Right kidney (tissue), 1 donor: ENCODE measurements at regions not wholly inside any gene's neighbourhood (a gene's known extent, or its start where the extent isn't known, plus 50 kb on each side); places are given as distances from the start of the nearest gene placed in this dataset.
"Not testable (repeated sequence)": the region's sequence is repeated elsewhere in the genome, so short reads cannot be mapped to it uniquely, and the experiment has no call there.

Source experiments
- DNase-seq: peaks from one replicate; pipeline ENCODE4 v3.0.0-alpha.2; 2016

DNA sequence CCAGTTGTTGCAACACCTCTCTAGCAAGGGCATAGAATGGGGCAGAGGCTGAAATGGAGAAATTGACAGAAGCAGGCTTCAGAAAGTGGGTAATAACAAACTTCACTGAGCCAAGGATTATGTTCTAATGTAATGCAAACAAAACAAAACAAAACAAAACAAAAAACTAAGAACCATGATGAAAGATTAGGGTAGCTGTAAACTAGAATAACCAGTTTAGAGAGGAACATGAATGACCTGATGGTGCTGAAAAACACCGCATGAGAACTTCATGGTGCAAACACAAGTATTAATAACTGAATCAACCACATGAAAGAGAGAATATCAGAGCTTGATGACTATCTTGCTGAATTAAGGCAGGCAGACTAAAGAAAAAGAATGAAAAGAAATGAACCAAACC, 1707.7 kb downstream of the BRINP3 start:
- DNase-seq, result no peak

DNA sequence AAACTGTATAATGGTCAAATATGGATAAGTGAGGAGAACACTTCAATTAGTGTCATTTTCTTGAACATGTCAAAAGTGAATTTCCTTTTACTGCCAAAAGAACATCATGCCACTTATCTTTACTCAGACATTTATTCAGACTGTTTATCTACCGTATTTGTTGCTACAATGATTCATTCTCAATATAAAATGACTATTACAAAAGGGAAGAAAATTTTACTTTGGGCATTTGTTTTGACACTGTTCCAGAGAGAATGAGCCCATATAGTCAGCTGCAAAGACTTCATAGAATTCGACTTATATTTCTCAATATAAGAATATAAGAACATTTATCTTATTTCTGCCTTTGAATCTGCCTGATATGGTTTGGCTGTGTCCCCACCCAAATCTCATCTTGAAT, 1699.1 kb downstream of the BRINP3 start:
- DNase-seq, result no peak

DNA sequence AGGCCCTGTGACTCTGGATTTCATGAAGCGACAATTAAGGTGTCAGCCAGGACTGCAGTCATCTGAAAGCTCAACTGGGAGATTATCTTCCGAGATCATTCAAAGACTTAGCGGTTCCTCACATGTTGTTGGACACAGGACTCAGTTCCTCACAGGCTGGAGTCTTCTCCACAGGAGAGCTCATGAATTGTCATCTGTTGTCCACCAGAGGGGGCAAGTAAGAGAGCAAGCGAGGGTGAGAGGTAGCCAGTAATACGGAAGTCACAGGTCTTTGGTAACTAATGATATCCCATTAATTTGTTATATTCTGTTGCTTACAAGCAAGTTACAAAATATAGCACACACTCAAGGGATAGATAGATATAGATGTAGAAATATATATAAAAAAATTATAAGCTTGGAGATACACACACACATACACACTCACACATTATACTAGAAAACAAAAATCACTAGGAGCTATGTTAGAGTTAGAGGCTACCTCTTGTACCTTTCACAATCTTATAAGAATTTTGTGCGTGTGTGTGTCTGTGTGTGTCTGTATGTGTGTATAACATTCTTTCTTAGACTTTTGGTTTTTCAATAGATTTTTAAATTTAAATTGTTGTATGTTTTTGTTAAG, 1695.3 kb downstream of the BRINP3 start:
- peak; percentile 2 for DNase-seq

DNA sequence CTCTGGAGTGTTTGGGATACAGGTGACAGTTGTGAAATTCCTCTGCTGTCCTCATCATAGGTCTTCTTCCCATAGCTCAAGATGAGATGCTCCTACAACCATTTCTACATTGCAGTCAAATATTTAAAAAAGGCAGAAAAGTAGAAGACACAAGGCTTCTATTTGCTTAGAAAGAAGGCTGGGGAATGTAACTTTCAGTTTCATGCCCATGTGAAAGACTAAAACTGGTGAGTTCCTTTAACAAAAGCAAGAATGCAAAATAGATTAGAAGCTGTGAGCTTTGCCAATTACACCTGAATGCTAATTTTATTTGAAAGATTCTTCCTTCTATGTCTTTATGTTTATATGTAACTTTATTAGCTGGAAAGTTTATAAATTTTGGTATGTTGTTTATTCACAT, 1682.7 kb downstream of the BRINP3 start:
- DNase-seq, result no peak

DNA sequence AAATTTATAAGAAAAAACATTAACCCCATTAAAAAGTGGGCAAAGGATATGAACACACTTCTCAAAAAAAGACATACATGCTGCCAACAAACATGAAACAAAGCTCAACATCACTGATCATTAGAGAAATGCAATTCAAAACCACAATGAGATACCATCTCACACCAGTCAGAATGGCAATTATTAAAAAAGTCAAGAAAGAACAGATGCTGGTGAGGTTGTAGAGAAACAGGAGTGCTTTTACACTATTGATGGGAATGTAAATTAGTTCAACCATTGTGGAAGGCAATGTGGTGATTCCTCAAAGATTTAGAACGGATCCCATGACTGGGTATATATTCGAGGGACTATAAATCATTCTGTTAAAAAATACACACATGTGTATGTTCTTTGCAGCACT, 1665.5 kb downstream of the BRINP3 start:
- DNase-seq, result not testable (repeated sequence)

DNA sequence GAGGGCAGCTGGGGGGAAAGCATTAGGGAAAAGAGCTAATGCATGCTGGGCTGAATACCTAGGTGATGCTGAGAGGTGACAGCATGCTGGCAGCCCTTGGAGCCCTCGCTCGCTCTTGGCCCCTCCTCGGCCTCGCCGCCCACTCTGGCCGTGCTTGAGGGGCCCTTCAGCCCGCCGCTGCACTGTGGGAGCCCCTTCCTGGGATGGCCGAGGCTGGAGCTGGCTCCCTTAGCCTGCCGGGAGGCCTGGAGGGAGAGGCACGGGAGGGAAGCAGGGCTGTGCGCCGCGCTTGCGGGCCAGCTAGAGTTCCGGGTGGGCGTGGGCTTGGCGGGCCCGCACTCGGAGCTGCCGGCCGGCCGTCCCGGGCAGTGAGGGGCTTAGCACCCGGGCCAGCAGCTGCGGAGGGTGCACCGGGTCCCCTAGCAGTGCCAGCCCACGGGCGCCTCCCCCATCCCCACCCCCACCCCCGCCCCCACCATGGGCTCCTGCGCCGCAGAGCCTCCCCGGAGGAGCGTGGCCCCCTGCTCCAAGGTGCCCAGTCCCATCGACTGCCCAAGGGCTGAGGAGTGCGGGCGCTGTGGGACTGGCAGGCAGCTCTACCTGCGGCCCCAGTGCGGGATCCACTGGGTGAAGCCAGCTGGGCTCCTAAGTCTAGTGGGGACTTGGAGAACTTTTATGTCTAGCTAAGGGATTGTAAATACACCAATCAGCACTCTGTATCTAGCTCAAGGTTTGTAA, 1664.7 kb downstream of the BRINP3 start:
- not testable (repeated sequence) for DNase-seq

DNA sequence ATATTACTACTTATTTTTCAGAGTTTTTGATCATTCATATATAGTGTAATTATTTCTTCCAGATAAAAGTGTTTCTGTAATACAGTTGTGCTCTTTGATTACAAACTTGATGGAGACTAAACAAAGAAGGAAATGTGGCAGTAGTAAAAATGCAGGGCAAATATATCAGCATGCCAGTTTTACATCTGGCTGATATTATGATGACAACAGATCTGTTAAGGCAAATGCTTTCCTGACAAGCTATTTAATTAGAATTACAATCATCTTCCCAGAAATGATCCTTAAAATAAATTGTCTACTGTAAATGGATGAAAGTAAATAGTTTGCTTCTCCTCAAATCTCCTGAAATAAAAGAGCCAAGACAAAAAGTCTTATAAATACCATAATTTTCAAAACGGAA, 1659.8 kb downstream of the BRINP3 start:
- DNase-seq, result no peak

DNA sequence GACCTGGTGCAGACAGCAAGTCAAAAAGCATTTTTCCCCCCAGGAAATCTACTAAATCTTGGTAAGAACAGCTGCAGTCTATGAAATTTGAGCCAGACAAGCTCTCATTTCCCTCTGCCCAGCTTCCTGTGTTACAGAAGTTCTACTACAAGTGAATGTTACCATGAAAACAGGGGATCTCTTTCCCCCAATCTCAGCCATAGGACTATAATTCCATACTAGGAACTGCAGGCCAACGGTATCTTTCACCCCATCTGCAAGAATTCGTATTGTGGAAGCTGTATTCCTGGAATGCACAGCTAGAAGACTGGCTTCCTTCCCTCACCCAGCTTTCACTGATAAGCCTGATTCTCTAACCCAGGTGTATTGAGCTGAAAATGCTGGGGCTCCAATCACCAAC, 1655.4 kb downstream of the BRINP3 start:
- no peak for DNase-seq

DNA sequence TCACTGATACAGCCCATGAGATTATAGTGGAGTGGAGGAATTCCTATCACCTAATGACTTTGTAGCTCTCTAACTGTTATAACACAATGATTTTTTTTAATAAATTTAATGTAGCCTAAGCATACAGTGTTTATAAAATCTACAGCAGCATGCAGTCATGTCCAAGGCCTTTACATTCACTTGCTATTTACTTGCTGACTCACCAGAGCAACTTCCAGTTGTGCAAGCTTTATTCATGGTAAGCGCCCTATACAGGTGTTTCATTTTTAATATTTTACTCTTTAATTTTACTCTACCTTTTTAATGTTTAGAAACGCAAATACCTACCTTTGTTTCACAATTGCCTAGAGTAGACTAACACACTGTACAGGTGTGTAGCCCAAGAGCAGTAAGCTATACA, 1652.2 kb downstream of the BRINP3 start:
- no peak for DNase-seq

DNA sequence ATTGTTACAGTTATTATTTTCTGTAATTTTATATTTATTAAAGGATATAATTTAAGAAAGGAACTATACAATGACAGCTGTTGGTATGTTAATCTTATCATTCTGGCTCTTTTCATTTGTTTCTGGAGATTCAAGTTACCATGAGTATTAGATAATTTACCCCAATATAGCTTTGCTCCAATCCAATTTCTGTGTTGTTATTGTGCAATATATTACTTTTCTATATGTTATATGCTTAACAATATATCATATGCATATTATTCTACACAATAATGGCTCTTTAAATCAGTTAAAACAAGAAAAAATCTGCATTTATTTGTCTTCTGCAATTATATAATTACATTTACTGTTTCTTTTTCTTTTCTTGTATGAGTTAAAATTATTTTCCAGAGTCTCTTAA, 1650.9 kb downstream of the BRINP3 start:
- no peak for DNase-seq

DNA sequence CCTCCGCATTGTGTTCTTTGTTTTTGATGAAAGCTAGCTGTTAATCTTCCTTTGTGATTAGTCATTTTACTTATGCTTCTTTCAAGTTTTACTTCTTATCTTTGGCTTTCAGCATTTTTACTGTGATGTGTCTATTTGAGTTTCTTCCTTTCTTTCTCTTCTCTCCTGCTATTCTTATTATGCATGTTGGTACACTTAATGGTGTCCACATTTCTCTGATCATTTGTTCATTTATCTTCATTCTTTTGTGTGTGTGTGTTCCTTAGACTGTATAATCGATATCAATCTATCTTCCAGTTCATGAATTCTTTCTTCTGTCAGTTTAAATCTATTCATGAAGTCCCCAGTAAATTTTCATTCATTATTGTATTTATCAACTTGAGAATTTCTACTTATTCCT, 1650.3 kb downstream of the BRINP3 start:
- no peak for DNase-seq

DNA sequence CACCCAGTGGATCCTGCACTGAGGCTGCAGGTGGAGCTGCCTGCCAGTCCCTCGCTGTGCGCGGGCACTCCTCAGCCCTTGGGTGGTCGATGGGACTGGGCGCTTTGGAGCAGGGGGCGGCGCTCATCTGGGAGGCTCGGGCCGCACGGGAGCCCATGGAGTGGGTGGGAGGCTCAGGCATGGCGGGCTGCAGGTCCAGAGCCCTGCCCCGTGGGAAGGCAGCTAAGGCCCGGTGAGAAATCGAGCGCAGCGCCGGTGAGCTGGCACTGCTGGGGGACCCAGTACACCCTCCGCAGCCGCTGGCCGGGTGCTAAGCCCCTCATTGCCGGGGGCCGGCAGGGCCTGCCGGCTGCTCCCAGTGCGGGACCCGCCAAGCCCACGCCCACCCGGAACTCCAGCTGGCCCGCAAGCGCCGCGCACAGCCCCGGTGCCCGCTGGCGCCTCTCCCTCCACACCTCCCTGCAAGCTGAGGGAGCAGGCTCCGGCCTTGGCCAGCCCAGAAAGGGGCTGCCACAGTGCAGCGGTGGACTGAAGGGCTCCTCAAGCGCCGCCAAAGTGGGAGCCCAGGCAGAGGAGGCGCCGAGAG, 1636.5 kb downstream of the BRINP3 start:
- not testable (repeated sequence) for DNase-seq

DNA sequence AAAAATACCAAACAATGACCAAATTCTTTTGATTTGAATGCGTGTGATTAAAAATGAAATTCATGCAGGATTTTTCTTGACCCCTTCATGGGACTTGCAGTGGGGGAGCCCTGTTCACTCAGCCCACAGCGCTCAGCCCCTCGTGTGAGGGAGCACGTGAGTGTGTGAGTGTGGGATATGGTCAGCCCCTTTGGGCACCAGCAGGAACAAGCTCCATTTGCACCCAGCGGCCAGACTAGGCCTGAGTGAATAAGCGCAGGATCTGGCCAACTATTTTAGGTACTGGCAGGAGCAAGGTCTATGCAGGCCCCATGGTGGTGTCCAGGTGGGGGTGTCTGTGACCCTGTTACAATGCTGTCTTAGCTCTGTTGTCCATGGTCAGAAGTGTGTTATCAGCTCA, 1631.2 kb downstream of the BRINP3 start:
- no peak for DNase-seq

DNA sequence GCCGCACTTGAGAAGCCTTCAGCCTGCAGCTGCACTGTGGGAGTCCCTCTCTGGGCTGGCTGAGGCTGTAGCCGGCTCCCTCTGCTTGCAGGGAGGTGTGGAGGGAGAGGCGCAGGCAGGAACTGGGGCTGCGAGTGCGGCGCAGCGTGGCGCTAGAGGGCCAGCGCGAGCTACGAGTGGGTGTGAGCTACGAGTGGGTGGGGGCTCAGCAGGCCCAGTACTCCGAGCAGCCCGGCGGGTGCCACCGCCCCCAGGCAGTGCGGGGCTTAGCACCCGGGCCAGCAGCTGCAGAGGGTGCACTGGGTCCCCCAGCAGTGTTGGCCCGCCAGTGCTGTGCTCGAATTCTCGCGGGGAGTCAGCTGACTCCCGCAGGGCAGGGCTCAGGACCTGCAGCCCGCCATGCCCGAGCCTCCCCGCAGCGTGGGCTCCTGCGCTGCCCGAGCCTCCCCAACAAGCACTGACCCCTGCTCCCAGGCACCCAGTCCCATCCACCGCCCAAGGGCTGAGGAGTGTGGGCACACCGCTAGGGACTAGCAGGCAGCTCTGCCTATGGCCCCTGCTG, 1620.1 kb downstream of the BRINP3 start:
- DNase-seq, result no peak

DNA sequence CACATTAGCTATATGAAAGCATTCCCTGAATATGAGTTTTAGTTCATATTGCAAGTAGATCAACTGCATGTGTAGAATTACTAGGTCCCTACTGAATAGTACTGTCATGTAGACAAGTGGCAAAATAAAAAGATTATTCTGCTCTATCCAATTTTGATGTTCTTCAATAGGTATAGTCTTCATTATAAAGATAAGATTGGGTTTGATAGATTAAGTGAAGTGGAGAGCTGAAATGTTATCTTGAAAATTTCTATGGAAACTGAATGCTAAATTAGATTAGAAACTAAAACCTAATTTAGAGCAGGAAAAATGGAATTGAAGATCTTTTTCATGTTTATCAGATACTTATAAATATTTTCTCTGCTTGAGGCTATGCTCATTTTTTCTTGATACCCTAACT, 1610.0 kb downstream of the BRINP3 start:
- DNase-seq, result no peak

DNA sequence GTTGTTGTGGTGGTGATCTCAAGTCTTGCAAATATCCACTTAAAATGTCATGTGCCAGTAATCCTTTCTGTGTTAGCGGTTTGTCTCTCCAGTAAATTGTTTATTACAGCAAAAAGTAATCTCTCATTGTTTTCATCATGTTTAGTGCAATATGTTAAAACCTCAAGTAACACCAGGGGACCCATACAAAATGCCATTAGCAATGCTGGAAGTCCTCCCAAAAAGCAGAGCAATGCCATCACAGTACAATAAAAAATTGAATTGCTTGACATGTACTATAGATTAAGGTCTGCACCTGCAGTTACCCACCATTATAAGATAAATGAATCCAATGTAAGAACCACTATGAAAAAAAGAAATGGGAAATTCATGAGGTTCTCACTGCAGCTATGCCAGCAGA, 1606.5 kb downstream of the BRINP3 start:
- DNase-seq, result no peak

DNA sequence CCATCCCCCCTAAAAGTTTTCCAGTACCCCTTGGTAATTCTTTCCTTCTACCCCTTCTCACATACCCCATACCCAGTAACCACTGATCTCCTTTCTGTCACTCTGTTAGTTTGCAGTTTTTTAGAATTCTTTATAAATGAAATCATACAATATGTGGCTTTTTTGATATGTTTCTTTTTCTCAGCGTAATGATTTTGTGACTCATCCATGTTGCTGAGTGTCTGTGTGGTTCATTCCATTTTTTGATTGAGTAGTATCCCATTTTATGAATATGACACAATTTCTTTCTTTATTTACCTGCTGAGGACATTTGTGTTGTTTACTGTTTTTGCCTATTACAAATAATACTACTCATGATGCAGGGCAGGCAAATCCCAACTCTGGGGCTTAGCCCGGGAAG, 1605.3 kb downstream of the BRINP3 start:
- DNase-seq, result no peak

DNA sequence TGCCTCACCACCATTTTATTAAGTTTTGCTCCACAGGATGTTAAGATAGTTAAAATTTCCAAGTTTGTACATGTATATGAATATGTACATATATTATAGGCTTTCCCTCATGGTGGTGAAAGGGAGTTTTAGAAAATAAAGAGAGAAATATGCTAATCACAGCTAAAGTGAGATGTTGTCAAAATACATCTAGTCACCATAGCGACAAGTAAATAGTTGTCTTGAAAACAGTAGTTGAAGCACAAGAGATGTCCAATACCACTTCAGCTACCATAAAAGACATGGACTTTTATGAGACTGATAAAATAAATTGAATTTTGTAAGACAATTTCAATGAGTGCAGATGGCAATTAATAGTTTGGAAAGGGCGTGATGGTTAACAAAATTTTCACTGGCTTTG, 1600.0 kb downstream of the BRINP3 start:
- no peak for DNase-seq

DNA sequence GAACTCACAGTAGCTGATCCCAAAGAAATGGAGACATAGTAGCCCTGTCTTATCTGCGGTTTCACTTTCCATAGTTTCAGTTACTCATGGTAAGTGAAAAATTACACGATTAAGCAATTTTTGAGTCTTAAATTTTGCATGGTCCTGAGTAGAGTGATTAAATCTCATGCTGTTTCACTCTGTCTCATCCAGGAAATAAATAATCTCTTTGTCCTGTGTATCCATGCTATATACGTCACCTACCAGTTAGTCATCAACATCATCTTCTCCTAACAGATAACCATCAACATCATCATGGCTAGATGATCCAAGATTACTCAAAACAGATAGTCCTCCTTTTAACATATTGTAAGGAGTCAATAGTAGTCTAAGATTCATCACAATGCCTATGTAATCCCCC, 1589.3 kb downstream of the BRINP3 start:
- no peak for DNase-seq

DNA sequence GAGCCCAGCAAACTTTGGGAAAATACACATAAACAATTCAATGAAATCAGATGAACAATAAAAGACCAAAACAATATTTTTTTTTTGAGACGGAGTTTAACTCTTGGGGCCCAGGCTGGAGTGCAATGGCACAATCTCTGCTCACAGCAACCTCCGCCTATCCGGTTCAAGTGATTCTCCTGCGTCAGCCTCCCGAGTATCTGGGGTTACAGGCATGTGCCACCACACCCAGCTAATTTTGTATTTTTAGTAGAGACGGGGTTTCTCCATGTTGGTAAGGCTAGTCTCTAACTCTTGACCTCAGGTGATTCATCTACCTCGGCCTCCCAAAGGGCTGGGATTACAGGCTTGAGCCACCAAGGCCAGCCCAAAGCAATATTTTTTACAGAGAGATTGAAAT, 1588.5 kb downstream of the BRINP3 start:
- no peak for DNase-seq

DNA sequence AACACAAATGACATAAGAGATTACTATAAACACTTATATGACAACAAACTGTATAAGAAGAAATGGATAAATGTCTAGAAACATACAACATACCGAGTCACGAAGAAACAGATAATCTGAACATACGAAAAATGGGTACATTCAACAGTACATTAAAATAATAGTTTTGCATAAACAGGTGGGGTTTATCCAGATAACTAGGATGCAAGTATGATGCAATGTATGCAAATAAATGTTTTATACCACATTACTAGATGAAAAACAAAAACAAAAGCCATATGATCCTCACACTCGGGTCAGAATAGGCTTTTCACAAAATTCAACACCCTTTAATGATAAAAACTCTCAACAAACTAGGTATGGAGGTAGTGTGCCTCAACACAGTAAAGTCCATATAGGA, 1585.7 kb downstream of the BRINP3 start:
- DNase-seq, result no peak

DNA sequence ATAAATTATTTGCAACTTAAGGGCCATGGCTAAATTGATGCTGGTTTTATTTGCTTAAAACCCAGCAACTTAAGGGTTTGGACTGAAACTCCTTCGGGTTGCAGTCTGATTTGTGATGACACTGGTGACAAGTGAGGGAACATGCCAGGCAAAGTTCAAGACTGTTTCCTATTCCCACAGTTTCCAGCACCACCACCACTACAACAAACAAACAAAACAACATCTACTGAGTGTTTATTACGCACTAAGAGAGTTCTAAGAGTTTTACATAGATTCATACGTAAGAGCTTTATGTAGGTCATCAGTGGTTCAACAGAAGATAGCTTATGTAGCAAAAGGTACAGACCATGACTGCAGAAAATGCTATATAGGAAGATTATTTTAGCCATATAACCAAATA, 1582.1 kb downstream of the BRINP3 start:
- DNase-seq, result no peak

DNA sequence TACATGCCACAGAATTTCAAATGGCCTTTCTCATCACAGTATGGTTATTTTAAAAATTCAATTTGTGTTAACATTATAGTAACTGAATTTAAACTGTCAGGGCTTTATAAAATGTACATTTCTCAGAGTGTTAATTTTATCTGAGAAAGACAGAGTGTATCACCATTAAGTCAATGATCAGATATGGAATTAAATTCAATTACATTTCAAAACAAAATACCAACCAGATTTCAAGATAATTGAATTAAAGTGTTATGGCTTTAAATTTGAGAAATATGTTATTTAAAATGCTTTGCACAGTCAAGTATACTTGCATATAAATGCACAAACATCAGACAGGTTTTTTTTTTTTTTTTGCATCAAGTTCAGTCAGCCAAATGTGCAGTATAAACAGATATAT, 1574.4 kb downstream of the BRINP3 start:
- DNase-seq, result no peak

DNA sequence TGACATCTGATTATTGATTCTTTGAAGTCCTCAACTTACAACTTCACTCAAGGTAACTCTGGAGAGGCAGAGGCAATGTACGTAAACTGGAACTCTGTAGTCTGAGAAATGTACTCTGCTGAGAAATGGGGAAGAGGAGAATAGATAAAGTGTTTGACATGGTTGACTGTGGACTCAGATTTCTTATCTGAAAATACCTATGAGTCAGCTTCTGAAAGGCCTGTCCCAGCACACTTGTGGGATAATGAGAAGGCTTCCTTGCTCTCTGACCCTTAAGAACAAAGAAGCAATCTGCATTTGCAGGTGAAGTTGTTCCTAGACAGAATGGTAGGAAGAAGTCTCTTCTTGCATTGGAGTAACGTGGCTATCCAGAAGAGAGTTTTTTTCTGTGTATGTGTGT, 1573.5 kb downstream of the BRINP3 start:
- DNase-seq, result no peak
